ENCODE measurements at regions not wholly inside any gene's neighbourhood (a gene's known extent, or its start where the extent isn't known, plus 50 kb on each side); places are given as distances from the start of the nearest gene placed in this dataset.

DNA sequence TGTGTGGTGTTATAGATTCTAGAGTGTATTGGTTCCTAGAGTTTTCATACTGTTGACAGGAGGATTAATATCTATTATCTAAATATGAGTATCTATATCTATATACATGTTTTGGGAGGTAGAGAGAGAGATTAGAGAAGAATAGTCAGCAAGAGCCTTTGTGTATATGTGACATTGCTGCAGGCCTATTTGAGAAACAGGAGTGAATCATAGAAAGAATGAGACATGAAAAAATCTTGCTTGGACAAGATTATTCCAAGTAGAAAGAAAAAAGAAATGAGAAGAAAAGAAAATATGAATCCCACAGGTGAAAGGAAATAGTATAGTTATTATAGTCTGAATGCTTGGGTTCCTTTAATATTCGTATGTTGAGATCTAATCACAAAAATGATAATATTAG, 720.4 kb downstream of the RERGL start:
- Mint-ChIP-seq H3K9me3 (no peaks in the 10 kb centered on the region), H3K4me3 (no peak overlapping the region), H3K36me3 (ENCODE audit: insufficient read depth in 1 of 3, low read depth in 3 of 3) (no peaks in the 10 kb centered on the region), H3K27me3 (ENCODE audit: low read depth) (no peaks in the 10 kb centered on the region), H3K4me1 (no peaks in the 10 kb centered on the region), H3K27ac (no peak overlapping the region)
- H3K79me1 ChIP-seq (ENCODE audit: insufficient read depth, low read depth, low read length, poor library complexity, severe bottlenecking) = no peaks in the 10 kb centered on the region
- H2BK15ac ChIP-seq (ENCODE audit: low read depth, low read length) = no peak overlapping the region
- no peaks in the 10 kb centered on the region for H3K9me3 ChIP-seq (ENCODE audit: control insufficient read depth, low read depth, low read length)
- no peaks in the 10 kb centered on the region for H3K27me3 ChIP-seq (ENCODE audit: insufficient read depth, low read length)
- no peak for DNase-seq
- no peak overlapping the region for H3K4ac ChIP-seq (ENCODE audit: low read depth, low read length)
- no peak overlapping the region for H3K14ac ChIP-seq (ENCODE audit: insufficient read depth, low read length)
- H2BK120ac ChIP-seq (ENCODE audit: low read depth, low read length, poor library complexity, severe bottlenecking) = no peak overlapping the region
- no peak overlapping the region for H3K27ac ChIP-seq (ENCODE audit: insufficient read length, low read depth, low read length)
- H4K20me1 ChIP-seq (ENCODE audit: control insufficient read depth, insufficient read depth, insufficient read length) = no peaks in the 10 kb centered on the region
- TF ChIP-seq CTCF (conservative IDR thresholded peaks at IDR 0.05) = no peak
- no peak overlapping the region for H4K8ac ChIP-seq (replicated peaks; ENCODE audit: insufficient read length, low read depth, low read length)
- no peak overlapping the region for H2AFZ ChIP-seq (ENCODE audit: low read length)
- no peak overlapping the region for H3T11ph ChIP-seq (ENCODE audit: low read length)
- no peak overlapping the region for H3K23ac ChIP-seq (ENCODE audit: insufficient read length, low read depth, low read length)
- no peak overlapping the region for H2AK5ac ChIP-seq (ENCODE audit: insufficient read length, low read length)
- no peak overlapping the region for H4K91ac ChIP-seq (ENCODE audit: insufficient read length, low read depth, low read length)
- H3K4me1 ChIP-seq (ENCODE audit: insufficient read depth, low read length) = no peaks in the 10 kb centered on the region
- no peak overlapping the region for H3K9ac ChIP-seq (ENCODE audit: extremely low read depth, insufficient read length, low read length)
- H3K56ac ChIP-seq (ENCODE audit: insufficient read length, low read depth, low read length) = no peak overlapping the region
- H3K23me2 ChIP-seq (ENCODE audit: insufficient read length, low read depth, low read length, poor library complexity, severe bottlenecking) = no peaks in the 10 kb centered on the region
- no peak overlapping the region for H4K5ac ChIP-seq (ENCODE audit: insufficient read length, low read depth, low read length)
- no peak overlapping the region for H3K4me2 ChIP-seq (ENCODE audit: insufficient read depth, insufficient read length, low read length)
- no peak overlapping the region for H2BK12ac ChIP-seq (ENCODE audit: insufficient read length, low read depth, low read length)
- H3K79me2 ChIP-seq (ENCODE audit: insufficient read depth, low read length) = no peaks in the 10 kb centered on the region
- no peak overlapping the region for H2BK20ac ChIP-seq (ENCODE audit: low read depth, low read length, poor library complexity, severe bottlenecking)
- H2BK5ac ChIP-seq (ENCODE audit: insufficient read length, low read length) = no peak overlapping the region
- WGBS (ENCODE audit: extremely low coverage, insufficient read length, low lambda C conversion rate) = no CpG with 5 or more reads among the region's 1 CpG
- no peak overlapping the region for H3K18ac ChIP-seq (ENCODE audit: insufficient read length, low read depth, low read length)
